ENCODE measurements at regions not wholly inside any gene's neighbourhood (a gene's known extent, or its start where the extent isn't known, plus 50 kb on each side); places are given as distances from the start of the nearest gene placed in this dataset.

DNA sequence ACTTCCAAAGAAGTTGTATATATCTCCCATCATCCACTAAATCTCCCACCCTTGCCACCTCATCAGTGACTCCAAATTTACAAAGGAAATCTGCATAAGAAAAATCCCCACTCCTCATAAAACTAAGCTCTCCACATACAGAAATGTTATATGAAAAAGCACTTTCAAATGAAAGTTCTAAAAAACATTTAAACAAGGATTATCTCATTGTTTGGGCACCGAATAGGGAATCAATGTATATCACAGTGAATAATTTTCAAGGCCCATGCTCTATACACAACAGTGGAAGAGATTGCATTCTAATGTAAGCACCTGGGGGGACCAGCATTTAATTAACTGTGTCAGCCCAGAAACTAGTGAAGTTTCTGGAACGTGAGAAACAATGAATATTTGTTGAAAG, 70.1 kb downstream of the OSR1 start:
- no peak for TF ChIP-seq POLR2A (IDR thresholded peaks at IDR 0.05)
- TF ChIP-seq CTCF (IDR thresholded peaks at IDR 0.05 in 4 of 5, conservative IDR thresholded peaks at IDR 0.05 in 1 of 5): no peak
